ENCODE measurements at regions not wholly inside any gene's neighbourhood (a gene's known extent, or its start where the extent isn't known, plus 50 kb on each side); places are given as distances from the start of the nearest gene placed in this dataset.

DNA sequence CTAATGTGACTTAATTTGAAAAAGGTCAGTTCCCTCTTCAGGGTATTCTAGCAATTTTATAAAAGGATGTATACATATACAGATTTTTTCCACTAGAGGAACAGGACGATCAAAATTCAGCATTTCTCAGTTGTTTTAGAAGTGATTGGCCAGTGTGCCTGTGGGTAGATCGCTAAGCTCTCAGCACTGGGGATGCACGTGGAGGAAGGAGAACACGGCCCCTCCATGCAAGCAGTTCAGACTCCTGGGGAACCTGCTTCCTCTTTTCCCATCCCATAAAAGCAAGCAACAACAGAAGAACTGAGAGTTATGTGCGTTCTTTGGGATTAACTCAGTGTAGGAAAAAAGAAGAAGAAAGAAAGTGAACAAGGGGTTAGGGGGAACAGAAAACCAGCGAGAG is 328.8 kb downstream of the FOXO1 start:
- intact Hi-C loops (cut with DNase I), result loop anchor here (5.0 kb wide), 1 partner anchor 45 kb away; no protein-coding TSS in a partner anchor
- ATAC-seq (no peak), DNase-seq (ENCODE audit: missing footprints) (no peak)

DNA sequence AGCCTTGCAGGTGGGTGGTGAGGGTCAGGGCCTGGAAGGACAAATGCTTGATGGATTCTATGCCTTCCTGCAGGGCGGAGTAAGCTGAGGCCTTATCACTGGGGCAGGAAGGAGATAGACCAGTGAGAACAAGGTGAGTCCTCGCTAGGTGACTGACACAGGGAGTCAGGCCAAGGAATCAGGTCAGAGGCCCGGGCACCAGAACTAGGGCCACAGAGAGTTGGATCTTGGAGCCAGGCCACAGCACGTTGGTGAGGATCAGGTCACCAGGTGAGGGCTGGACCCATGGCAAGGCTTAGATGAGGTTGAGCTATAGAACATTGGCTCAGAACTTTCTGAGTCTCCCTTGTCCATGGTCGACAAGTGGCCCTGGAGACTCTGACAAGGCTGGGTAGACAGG is 328.2 kb downstream of the FOXO1 start:
- DNase-seq (ENCODE audit: missing footprints) (no peak), ATAC-seq (no peak)
- intact Hi-C loops (cut with DNase I), result loop anchor here (5.0 kb wide), 1 partner anchor 46 kb away; no protein-coding TSS in a partner anchor

DNA sequence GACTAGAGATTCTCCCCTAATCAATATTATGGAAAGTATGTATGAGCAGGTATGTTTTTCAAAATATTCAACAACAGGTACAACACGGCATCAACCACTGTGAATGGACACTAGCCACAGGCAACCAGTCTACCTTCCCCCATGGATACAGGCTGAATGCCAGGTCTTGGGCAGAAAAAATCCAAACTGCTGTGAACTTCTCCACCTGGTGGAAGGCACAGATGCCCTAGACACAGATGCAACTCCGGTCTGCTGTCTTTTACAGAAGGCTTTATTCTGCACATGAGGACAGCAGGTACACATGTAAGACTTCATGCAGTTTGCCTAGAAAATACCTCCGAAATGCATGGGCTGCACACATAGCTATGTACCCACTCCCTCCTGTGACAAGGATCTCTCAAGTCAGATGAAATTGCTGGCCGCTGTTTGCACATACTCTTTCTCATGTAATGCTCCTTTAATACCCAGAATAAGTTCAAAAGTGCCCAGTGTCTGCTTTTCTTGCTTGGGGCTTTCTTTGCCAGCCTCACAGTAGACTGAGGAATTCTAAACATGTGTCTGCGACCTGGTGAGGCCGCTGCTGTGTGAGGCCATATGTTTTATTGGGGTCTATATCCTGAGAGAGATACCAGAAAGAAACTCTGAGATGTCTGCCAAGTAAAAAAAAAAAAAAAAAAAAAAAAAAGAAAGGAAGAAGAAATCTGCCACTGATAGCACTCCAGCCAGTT is 325.9 kb downstream of the FOXO1 start:
- intact Hi-C loops (cut with DNase I), result no loop called here

DNA sequence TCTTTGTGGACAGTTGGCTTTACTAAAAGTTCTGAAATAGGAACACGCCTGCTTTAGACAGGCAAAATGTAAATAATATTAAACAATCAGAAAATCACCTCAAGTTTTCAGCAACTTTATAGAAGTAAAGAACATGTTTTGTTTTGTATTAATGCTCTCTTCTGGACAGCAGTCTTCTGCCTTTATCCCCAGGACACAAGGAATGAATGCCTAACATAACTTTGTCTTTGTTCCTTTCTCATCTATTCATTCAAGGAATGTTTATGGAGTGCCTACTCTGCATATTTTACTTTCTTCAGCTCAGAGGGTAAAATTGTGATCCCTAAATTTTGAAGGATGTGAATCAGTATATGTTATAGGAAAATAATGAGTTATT is 325.4 kb downstream of the FOXO1 start:
- intact Hi-C loops (cut with DNase I), result no loop called here
- DNase-seq (ENCODE audit: missing footprints) (no peak), ATAC-seq (no peak)

More for the DNA sequence above, 325.9 kb downstream of the FOXO1 start:
- ATAC-seq, result no peak
- DNase-seq (ENCODE audit: missing footprints), result no peak

DNA sequence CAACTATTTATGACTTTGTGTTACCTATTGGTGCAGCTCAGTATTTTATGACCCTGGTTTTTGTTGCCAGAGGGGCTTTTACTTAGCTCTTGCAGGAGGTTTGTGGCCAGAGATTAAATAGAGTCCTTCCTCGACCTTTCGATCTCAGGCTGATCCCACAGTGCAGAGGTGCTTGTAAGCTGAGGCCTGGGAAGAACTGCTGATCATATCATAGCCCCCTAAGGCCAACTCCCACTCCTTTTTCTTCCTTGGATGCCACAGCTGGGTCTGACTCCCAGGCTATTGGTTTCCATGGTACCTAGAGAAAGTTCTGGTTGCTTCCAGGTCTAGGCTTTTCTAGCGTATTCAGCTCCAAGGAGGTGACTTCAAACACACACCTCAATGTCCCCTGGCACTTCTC is 324.9 kb downstream of the FOXO1 start:
- ATAC-seq, result no peak
- DNase-seq (ENCODE audit: missing footprints), result no peak
- intact Hi-C loops (cut with DNase I), result no loop called here

DNA sequence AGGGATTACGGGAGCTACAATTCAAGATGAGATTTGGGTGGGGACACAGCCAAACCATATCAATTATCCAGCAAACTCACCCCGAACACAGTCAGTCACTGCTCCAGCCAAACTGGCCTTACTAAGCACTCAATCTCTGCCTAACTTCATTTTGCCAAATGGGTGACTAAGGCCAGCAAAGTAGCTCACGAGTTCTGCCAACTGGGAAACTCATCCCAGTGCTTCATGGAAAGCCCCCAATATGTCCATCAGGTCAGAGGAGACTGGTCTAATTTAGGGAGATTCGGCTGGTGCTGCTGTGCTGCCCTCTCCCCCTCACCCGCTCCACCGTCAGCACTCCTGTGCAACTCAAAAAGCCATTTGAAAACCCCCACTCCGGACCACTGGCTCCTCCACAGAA is 324.0 kb downstream of the FOXO1 start:
- DNase-seq (ENCODE audit: missing footprints) (no peak), ATAC-seq (no peak)
- intact Hi-C loops (cut with DNase I), result no loop called here

DNA sequence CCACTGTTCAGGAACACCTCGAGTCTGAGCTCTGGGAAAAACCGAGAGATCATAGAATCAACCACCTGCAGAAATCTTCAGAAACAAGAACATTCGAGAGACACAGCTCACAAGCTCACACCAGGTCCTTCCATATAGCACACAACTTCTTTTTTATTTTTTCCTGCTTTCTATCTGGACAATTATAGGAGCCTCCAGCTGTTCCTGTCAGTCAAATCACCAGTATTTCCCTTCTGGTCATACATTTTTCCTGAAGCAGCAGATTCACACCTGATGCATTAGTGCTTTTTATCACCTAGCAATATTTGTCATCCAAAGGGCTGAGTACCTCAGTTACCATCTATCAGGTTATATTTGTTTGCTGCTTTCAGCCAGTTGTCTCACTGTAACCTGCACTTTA is 323.5 kb downstream of the FOXO1 start:
- intact Hi-C loops (cut with DNase I), result no loop called here
- ATAC-seq (no peak), DNase-seq (ENCODE audit: missing footprints) (no peak)

DNA sequence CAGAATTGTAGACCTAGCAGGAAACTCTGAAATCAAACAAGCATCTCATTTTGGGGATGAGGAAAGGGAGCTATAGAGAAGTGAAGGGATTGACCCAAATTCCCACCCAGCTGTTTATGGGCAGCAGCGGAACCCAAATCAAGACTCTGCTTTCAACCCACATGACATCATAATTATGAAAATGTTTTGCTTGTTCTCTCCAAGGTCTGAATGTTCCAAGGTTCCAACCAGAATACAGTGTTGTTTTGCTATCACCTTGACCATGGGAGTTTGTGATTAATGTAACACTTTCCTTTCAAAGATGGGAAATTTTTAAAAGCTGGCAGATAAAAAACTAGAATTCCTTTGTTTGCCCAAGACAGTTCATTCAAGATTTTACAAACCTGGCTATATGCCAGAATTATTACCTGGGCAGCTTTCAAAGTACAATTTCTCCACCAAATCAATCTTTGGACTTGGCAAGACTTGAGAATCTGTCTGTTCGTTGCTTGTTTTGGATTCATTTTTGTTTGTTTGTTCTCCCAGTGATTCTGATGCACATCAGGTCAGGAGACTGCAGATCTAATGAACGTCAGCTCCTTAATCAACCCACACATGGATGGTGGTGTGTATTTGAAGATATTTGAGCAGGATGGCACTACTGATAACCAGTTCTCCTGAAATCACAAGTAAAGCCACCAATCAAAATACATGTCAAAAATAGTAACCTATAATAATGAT is 322.7 kb downstream of the FOXO1 start:
- intact Hi-C loops (cut with DNase I), result no loop called here
- no peak for DNase-seq (ENCODE audit: missing footprints)
- no peak for ATAC-seq

DNA sequence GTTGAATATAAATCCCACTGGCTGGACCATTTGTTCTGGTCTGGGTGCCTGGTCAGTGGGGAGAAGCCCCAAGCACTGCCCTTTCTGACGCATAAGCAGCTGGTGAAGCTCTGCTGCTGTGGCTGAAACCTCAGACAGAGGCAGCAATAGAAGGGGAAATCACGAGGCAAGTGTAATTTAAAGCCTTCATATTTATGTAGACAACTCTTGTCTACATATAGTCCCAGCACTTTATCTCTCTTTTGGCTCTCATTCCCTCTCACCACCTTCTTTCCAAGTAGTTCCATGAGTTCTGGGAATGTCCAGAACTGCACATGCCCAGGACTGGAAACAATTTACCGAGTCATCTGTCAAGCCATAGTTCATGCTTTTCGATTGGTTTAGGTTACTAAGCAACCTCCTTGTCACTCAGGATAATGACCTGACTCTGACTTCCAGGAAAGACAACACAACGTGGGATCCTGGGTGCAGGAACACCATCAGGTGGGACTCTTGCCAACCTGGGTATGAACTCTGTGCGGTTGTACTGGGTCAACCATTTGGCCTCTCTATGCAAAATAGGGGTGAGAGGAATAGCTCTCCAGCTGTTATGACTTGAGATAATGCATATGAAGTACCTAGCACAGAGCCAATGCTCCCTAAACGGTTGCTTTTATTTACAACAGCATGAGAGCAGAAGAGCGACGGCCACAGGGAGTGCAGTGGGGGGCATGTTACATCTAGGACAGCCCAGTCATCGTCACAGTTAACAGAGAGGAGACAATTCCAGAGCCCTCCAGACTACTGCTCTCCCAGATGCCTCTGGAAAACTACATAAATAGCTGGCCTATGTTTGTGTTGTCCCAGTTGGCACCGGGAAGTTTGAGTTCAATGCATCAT is 321.9 kb downstream of the FOXO1 start:
- ATAC-seq (peak; percentile 67), DNase-seq (ENCODE audit: missing footprints) (no peak)
- intact Hi-C loops (cut with DNase I), result no loop called here

DNA sequence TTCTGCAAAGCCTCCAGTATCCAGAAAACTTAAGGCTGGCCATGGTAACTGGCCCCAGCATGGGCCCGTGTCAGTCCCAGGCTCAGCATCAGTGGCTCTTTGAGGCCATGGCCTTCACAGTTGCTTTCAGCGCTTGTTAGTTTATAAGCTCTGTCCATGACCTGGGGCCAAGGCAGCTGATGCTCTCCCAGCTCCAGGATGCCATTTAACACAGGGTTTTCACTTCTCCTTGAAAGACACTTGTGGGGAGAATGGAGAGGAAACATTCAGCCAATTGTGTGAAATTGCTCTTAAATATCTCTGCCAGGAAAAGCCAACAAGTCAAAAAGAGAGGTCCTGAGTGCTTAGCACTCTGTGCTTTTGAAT is 321.3 kb downstream of the FOXO1 start:
- intact Hi-C loops (cut with DNase I), result no loop called here
- no peak for ATAC-seq
- DNase-seq (ENCODE audit: missing footprints), result no peak

DNA sequence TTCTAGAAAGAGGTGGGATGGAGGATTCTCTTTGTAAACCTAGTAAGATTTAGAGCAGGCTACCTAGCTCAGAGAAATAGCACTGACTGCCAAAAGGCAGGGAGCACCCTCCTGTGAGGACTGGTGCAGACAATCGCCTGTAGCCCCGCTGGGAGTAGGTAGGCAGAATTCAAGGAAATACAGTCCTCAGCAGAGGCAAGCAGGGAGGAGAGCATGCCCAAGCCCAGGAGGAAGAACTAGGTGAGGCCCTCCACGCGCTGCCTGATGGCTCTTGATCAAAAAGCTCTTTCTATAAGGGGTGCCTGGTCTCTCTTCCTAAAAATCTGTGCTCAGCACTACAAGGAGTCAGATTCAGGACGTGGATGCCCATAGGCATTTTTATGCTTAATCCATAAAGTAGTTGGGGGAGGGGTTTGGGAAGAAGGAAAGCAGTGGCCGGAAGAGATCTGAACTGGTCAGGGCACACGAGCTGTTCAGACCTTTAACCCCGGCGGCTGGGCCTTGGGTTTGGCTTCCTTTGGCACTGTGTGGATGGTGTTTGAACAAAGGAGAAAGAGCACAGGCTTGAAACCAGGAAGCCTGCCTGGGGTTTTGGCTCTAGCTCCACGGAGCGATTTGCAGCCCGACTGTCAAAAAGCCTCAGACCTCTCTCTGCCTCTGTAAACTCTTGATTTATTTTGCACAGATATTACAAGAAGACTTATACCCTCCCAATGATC is 320.6 kb downstream of the FOXO1 start:
- DNase-seq (ENCODE audit: missing footprints) (peak; percentile 60), ATAC-seq (no peak)
- intact Hi-C loops (cut with DNase I), result no loop called here

DNA sequence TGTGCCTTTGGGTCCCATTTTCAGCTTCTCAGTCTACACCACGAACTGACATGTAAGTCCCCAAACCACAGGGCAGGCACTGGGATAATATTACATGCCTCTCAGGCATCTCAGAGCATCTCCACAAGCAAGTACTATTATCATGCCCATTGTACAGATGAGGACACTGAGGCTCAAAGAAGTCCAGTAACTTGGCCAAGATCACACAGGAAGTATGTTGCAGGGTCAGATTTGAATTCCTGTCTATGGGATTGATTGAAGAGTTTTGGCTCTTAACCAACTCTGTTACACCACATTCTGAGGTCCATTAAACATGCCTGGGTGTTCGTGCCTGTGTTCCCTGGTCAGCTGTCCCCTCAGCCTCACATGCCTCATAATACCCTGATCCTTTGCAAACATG is 319.8 kb downstream of the FOXO1 start:
- no peak for ATAC-seq
- intact Hi-C loops (cut with DNase I), result no loop called here
- DNase-seq (ENCODE audit: missing footprints), result no peak

DNA sequence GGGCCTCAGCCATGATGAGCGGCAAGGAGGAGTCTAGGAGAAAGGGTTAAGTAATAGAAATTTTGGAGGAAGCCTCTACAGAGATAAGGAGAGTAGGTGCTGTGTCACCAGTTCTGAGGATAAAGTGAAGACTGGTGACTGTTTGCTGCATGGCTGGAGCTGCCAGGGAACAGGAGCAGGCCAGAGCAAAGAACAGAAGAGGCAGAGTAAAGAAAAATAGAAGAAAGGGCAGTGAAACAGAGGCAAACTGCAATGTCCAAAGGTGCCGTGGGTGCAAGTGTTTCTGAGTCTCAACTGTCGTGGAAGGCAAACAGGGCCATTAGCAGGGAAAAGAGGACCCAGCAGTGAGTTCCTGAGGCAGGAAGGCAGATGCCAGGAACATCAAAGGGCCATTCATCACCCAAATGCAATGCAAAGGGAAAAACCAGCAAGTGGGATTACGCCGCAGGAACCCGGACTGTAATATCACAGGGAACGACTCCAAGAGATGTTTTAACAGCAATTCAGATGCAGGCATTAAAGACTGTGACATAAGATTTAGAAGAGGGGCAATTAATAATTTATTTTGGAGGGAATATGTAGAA is 318.3 kb downstream of the FOXO1 start:
- intact Hi-C loops (cut with DNase I), result no loop called here
- ATAC-seq (no peak), DNase-seq (ENCODE audit: missing footprints) (no peak)

DNA sequence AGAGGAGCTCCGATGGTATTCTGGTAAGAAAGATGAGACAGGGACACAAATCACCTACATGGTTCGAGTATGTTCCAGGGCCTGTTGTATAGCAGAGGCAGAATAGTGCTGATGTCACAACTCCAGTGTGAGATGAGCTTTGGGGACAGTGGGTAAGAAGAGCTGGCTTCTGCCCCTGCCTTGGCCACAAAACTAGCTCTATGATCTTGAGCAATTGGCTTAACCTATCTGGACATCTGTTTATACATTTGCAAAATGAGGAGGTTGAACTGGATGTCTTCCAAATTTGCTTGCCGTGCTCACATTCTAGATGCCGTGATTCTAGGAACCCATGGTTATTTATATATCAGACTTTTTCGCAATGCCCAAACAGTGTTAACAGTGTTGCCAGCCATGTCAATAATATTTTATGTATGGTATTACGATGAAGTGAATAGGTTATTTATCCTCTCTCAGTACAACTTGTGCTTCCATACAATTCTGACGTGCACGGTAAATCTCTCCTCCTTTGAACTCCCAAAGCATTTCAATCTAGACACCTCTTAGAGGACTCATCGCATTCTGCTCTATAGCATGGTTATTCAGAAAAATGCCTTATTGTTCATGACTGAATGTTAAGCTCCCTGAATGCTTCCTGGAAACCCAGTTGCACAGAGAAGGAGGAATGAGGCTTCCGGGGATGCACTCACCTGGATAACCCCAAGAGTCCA is 316.0 kb downstream of the FOXO1 start:
- intact Hi-C loops (cut with DNase I), result loop anchor here (5.0 kb wide), 2 partner anchors 58 to 87 kb away; no protein-coding TSS in a partner anchor
- DNase-seq (ENCODE audit: missing footprints), result no peak
- no peak for ATAC-seq

DNA sequence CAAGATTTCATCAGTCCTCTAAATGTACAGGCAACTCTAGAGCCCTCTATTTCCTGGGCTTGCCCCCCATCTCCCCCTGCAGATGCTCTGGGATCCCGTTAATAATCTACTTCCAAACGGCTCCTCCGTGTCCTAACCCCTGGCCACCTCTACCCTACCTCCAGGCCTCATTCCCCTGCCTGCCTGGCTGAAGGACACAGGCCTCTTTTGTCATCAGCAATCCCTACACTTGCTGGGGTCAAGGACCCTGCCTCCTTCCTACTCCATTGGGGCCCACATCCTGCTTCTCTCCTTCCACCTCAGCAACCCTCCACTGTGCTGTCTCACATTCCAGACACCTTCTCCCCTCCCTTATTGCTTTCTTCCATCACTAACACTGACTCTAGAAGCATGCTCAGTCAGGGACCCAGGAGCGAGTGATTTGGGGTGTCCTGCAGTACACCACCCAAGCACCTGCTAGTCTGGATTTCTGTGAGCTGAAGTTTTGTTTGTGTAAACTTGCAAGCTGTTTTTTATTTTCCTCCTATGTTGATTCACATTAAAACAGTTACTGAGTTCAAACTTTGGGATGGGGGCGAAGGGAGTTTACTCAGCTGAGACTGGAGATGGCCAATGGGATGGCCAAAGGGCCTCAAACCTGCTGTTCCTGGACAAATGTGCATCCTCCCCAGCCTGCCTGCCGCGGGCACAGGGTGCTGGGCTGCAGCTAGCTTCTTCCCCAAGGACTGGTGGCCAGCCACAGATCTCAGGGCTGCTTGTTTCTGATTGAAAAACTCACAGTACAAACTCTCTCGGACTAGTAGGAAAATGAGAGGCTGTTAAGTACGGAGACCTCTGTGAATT is 314.7 kb downstream of the FOXO1 start:
- DNase-seq (ENCODE audit: missing footprints), result no peak
- no peak for ATAC-seq
- intact Hi-C loops (cut with DNase I), result loop anchor here (5.0 kb wide), 2 partner anchors 59 to 86 kb away; no protein-coding TSS in a partner anchor

DNA sequence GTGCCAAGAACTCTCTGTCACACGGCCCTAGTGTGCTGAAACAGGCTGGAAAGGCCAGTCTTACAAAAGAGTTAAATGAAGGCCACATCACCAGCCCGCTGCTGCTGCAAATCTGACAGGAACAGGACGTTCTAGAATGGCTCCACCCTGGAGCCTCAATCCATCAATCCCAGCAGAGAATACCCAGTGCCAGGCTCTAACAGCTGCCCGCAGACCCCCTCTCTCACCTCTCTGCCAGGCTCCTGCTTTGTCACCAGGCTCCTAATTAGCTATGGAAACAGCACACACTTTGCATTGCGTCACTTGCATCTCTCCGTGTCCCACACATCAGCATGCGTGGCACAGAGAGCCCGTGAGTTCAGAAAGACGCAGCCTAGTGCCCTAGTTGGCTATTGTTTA is 314.1 kb downstream of the FOXO1 start:
- intact Hi-C loops (cut with DNase I), result loop anchor here (5.0 kb wide), 2 partner anchors 60 to 85 kb away; no protein-coding TSS in a partner anchor
- peak; percentile 91 for ATAC-seq
- DNase-seq (ENCODE audit: missing footprints), result peak; percentile 69
